Psoas muscle (tissue), 7 donors: ENCODE measurements at regions not wholly inside any gene's neighbourhood (a gene's known extent, or its start where the extent isn't known, plus 50 kb on each side); places are given as distances from the start of the nearest gene placed in this dataset.
A peak's percentile ranks its signal among the peaks of the same experiment; 100 is the strongest.

Source experiments
- ATAC-seq, 4 donors: fragments of 200-7000 bp; cut with Tn5 transposase; one replicate each; pipeline ENCODE4 v1.9.1; 2020; ENCODE audit warnings: moderate library complexity in 3 of 4, mild to moderate bottlenecking in 2 of 4
- DNase-seq, 2 donors: peaks; one replicate each; pipeline ENCODE4 v3.0.0-alpha.2; 2020
- H3K27ac ChIP-seq: fragments of 200-600 bp; one replicate; pipeline ENCODE4 v1.8.0; 2022
- H3K27me3 ChIP-seq, 3 donors: fragments of 200-600 bp in 1 of 3; one replicate each; pipeline versions ENCODE4 v1.6.1 to v1.8.0; 2013 to 2022; ENCODE audit warnings: low read length in 2 of 3, mild to moderate bottlenecking in 2 of 3, moderate library complexity in 1 of 3; ENCODE audit not compliant: insufficient read depth in 3 of 3
- H3K36me3 ChIP-seq, 2 donors: fragments of 200-600 bp in 1 of 2; one replicate each; pipeline versions ENCODE4 v1.6.1 to v1.8.0; 2013 to 2022; ENCODE audit warnings: low read depth in 1 of 2, mild to moderate bottlenecking in 1 of 2, moderate library complexity in 1 of 2; ENCODE audit not compliant: insufficient read depth in 1 of 2
- H3K4me1 ChIP-seq: fragments of 200-600 bp; one replicate; pipeline ENCODE4 v1.8.0; 2022
- H3K4me3 ChIP-seq: fragments of 200-600 bp; one replicate; pipeline ENCODE4 v1.8.0; 2022; ENCODE audit warnings: mild to moderate bottlenecking
- H3K9me3 ChIP-seq: fragments of 200-600 bp; one replicate; pipeline ENCODE4 v1.8.0; 2022
- WGBS, 3 donors: extraction: QIAGEN DNeasy Blood & Tissue Kit; methylation state at CpG; one replicate each; pipeline versions ENCODE4 v1.1.6 to v1.1.7; 2013; 5-methylcytosine and 5-hydroxymethylcytosine counted together
- intact Hi-C, 2 donors: fragments of 100-400 bp; cut with DNase I; formaldehyde crosslinking; loops; one replicate each; pipeline versions ENCODE4 v1.11.0 to v1.14.2; 2022
- TF ChIP-seq, protein P1 (sequence below): fragments of 200-600 bp; IDR thresholded peaks from one replicate; pipeline ENCODE4 v1.8.0; 2022; ENCODE audit warnings: antibody characterized with exemption
- donor health status: healthy with polysubstance abuse.
- donor health status: DM: no; HTN: no; CAD: no; lungs with moderate emphysema.
- donor health status: Bipolar disorder and iron deficiency.
- donor health status: healthy.
- donor health status: DM: yes; HTN: yes; CAD: no.
- donor health status: DM: no; HTN: no; CAD: no.
- donor health status: DM: yes; HTN: yes; CAD: no.

DNA sequence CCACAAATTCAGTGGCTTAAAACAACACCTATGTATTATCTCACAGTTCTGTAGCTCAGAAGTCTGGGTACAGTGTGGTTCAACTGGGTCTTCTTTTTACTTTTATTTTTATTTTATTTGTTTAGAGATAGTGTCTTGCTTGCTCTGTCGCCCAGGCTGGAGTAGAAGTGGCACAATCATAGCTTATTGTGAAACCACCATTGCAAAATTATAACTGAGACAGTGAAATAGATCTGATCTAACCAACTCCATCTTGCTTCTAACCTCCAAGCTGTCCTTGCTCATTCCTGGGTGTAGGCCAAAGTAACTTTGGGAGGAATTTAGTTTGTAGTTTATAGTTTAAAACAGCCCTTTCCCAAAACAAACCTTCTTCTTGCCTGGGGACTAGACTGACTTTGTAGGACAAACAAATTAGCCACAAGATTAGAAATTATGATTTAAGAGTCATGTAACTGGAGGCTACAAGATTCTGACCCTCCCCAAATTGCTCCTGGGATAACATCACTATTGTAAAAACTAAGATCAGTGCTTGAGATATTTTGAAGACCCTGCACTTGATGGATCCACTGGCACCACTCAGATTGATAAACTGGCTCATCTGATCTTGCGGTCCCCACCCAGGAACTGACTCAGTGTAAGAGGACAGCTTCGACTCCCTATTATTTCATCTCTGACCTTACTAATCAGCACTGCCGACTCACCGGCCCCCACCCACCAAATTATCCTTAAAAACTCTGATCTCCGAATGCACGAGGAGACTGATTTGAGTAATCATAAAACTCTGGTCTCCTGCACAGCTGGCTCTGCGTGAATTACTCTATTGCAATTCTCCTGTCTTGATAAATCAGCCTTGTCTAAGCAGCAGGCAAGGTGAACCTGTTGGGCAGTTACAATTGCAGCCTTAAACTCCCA, 193.4 kb upstream of the CDYL start:
- Histone ChIP-seq H3K36me3 (no peaks in the 10 kb centered on the region), H3K27me3 (no peaks in the 10 kb centered on the region), H3K4me3 (no peak overlapping the region), H3K9me3 (no peaks in the 10 kb centered on the region), H3K27ac (no peak overlapping the region), H3K4me1 (no peaks in the 10 kb centered on the region)
- 88 to 92% (median 91%) methylated on average over 8 of the region's 8 CpGs for WGBS, 3 donors
- TF ChIP-seq, protein P1, sequence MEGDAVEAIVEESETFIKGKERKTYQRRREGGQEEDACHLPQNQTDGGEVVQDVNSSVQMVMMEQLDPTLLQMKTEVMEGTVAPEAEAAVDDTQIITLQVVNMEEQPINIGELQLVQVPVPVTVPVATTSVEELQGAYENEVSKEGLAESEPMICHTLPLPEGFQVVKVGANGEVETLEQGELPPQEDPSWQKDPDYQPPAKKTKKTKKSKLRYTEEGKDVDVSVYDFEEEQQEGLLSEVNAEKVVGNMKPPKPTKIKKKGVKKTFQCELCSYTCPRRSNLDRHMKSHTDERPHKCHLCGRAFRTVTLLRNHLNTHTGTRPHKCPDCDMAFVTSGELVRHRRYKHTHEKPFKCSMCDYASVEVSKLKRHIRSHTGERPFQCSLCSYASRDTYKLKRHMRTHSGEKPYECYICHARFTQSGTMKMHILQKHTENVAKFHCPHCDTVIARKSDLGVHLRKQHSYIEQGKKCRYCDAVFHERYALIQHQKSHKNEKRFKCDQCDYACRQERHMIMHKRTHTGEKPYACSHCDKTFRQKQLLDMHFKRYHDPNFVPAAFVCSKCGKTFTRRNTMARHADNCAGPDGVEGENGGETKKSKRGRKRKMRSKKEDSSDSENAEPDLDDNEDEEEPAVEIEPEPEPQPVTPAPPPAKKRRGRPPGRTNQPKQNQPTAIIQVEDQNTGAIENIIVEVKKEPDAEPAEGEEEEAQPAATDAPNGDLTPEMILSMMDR: no peak
- intact Hi-C loops: no loop called here
- no peak for DNase-seq
- ATAC-seq: peak in 2 of 4 donors; percentile 53 to 61

DNA sequence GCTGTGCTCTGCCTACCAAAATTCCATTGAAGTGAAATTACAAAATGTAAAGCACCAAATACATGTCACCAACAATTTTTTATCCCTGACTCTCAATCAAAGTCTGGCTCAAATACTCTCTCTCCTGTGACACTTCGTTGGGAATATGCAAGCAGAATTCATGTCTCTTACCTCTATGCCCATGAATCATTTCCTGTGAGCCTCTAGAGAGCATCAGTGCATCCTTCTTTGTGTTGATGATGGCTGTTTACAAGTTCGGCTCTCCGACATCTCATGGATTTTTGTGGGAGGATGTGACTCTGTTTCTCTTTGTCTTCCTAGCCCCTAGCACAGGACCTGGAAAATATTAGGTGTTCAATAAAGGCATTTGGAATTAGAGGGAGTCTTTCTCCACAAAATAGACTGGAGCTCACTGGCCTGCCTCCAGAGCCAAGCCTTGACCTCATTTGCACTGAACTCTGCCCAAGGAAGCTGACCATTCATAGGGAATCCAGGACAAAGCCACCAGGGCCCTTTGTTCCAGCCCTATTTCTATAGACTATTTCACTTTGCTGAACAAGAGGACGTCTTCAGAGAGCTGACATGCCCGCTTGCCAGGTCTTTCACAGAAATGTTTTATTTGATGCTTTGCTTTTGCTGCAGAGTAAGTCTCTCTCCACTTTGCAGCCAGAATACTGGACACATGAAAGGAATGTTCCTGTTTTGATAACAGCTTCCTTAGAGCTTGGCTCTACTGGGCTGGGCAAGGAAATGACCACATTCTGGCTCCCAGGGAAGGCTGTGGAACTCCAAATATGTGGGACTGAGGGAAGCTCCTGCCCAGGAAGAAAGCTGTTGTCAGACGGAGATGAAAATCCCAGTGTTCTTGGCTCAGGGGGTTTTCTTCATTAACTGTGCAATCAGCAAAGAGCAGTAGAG, 194.5 kb upstream of the CDYL start:
- no peaks in the 10 kb centered on the region for H3K27me3 ChIP-seq
- H3K27ac ChIP-seq: no peak overlapping the region
- TF ChIP-seq, protein P1: no peak
- 67 to 71% (median 67%) methylated on average over 6 of the region's 6 CpGs for WGBS, 3 donors
- no peaks in the 10 kb centered on the region for H3K4me1 ChIP-seq
- ATAC-seq: peak in 2 of 4 donors; percentile 42 to 52
- H3K4me3 ChIP-seq: no peak overlapping the region
- intact Hi-C loops: no loop called here
- H3K9me3 ChIP-seq: no peaks in the 10 kb centered on the region
- DNase-seq: no peak
- no peaks in the 10 kb centered on the region for H3K36me3 ChIP-seq

DNA sequence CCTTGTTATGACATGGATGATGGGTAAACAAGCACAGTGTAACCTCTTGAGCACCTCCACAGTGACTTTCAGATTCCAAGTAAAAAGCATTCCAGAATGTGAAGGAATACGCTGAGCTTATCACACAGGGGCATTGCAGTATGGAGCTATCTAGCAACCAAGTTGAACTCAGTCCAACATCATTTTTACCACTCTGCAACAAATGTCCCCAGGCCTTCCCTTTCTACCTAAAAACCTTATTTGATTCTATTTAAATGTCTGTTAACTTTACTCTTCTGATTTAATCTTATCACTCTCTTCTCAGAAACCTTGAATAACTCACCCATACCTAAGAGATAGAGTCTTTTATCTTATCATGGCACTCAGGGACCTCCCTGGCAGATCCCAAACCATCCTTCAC, 195.8 kb upstream of the CDYL start:
- H3K36me3 ChIP-seq: no peaks in the 10 kb centered on the region
- no peak overlapping the region for H3K4me3 ChIP-seq
- no peaks in the 10 kb centered on the region for H3K9me3 ChIP-seq
- no peaks in the 10 kb centered on the region for H3K4me1 ChIP-seq
- TF ChIP-seq, protein P1: no peak
- 92 to 100% (median 95%) methylated on average over 1 of the region's 1 CpG for WGBS, 3 donors
- DNase-seq: no peak
- intact Hi-C loops: no loop called here
- H3K27ac ChIP-seq: no peak overlapping the region
- ATAC-seq: no peak
- H3K27me3 ChIP-seq: no peaks in the 10 kb centered on the region

DNA sequence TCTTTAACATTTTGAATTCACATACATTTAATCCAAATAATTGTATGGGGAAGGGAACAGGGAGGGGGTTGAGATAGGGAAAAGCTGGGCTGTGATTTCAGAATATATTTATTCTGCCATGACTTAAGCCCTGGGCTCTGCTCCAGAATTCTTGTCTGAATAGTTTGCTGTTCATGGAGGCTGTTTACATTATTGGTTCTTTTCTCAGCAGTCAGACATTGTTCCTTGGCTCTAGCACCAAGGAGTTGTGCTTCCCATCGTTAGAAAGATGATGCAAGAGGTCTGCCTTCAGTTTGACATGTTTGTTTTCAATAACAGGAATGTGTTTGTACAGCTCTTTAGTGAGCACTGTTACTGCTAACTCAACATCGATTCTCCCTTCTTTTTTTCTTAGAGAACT, 198.8 kb upstream of the CDYL start:
- Histone ChIP-seq H3K9me3 (no peaks in the 10 kb centered on the region), H3K4me3 (no peak overlapping the region), H3K36me3 (no peaks in the 10 kb centered on the region), H3K4me1 (no peaks in the 10 kb centered on the region), H3K27me3 (no peaks in the 10 kb centered on the region), H3K27ac (no peak overlapping the region)
- TF ChIP-seq, protein P1: no peak
- ATAC-seq: peak in 1 of 4 donors; percentile 13
- 27 to 46% (median 34%) methylated on average over 2 of the region's 2 CpGs for WGBS, 3 donors
- intact Hi-C loops: no loop called here
- no peak for DNase-seq
